ENCODE measurements at regions not wholly inside any gene's neighbourhood (a gene's known extent, or its start where the extent isn't known, plus 50 kb on each side); places are given as distances from the start of the nearest gene placed in this dataset.
A peak's percentile ranks its signal among the peaks of the same experiment; 100 is the strongest.

- no peak for DNase-seq
Measured at GRCh38 chr16:74232806-74233465, 63.7 kb upstream of the PSMD7 start.

- DNase-seq: no peak
Measured at GRCh38 chr16:74230126-74230525, 66.5 kb upstream of the PSMD7 start.

GRCh38 chr16:74226338-74226954 is 70.2 kb upstream of the PSMD7 start:
- no peak for DNase-seq

GRCh38 chr16:74224828-74225612 is 71.6 kb upstream of the PSMD7 start:
- no peak for DNase-seq

GRCh38 chr16:74221828-74222227 is 74.8 kb upstream of the PSMD7 start:
- no peak for DNase-seq

- DNase-seq: no peak
Measured at GRCh38 chr16:74219706-74220105, 76.9 kb upstream of the PSMD7 start.

- no peak for DNase-seq
Measured at GRCh38 chr16:74218871-74219270, 77.7 kb upstream of the PSMD7 start.

GRCh38 chr16:74216319-74216718 is 80.3 kb upstream of the PSMD7 start:
- no peak for DNase-seq

GRCh38 chr16:74215249-74215648 is 81.4 kb upstream of the PSMD7 start:
- DNase-seq: no peak

- no peak for DNase-seq
Measured at GRCh38 chr16:74213372-74213771, 83.2 kb upstream of the PSMD7 start.

- no peak for DNase-seq
Measured at GRCh38 chr16:74210245-74210644, 86.4 kb upstream of the PSMD7 start.

- no peak for DNase-seq
Measured at GRCh38 chr16:74202009-74202408, 94.6 kb upstream of the PSMD7 start.

- DNase-seq: no peak
Measured at GRCh38 chr16:74201576-74201975, 95.0 kb upstream of the PSMD7 start.

- DNase-seq: no peak
Measured at GRCh38 chr16:74200921-74201320, 95.7 kb upstream of the PSMD7 start.

- no peak for DNase-seq
Measured at GRCh38 chr16:74199842-74200124, 96.8 kb upstream of the PSMD7 start.

GRCh38 chr16:74199066-74199841 is 97.4 kb upstream of the PSMD7 start:
- DNase-seq: no peak

GRCh38 chr16:74192281-74192797 is 104.3 kb upstream of the PSMD7 start:
- DNase-seq: no peak

GRCh38 chr16:74190292-74190691 is 106.3 kb upstream of the PSMD7 start:
- DNase-seq: no peak

GRCh38 chr16:74188856-74189255 is 107.8 kb upstream of the PSMD7 start:
- no peak for DNase-seq

- DNase-seq: peak; percentile 91
Measured at GRCh38 chr16:74186561-74186971, 110.0 kb upstream of the PSMD7 start.

- DNase-seq: no peak
Measured at GRCh38 chr16:74184839-74185238, 111.8 kb upstream of the PSMD7 start.

GRCh38 chr16:74183601-74184360 is 112.8 kb upstream of the PSMD7 start:
- DNase-seq: no peak
